H54 (cell line): ENCODE measurements at regions not wholly inside any gene's neighbourhood (a gene's known extent, or its start where the extent isn't known, plus 50 kb on each side); places are given as distances from the start of the nearest gene placed in this dataset.
"Not testable (repeated sequence)": the region's sequence is repeated elsewhere in the genome, so short reads cannot be mapped to it uniquely, and the experiment has no call there.

Experiments used
- DNase-seq: peaks from one replicate; pipeline ENCODE4 v3.0.0; 2011; ENCODE audit warnings: low spot score, mixed read lengths; ENCODE audit not compliant: insufficient read length
- FAIRE-seq: peaks from 3 replicates; lab custom pipeline; 2011; peaks lifted over from hg19 to GRCh38; lab: Jason Lieb, UNC
- POLR2A ChIP-seq: IDR thresholded peaks from 2 replicates; pipeline ENCODE4 v1.6.1; 2011; ENCODE audit warnings: low read depth, mild to moderate bottlenecking, low read length

DNA sequence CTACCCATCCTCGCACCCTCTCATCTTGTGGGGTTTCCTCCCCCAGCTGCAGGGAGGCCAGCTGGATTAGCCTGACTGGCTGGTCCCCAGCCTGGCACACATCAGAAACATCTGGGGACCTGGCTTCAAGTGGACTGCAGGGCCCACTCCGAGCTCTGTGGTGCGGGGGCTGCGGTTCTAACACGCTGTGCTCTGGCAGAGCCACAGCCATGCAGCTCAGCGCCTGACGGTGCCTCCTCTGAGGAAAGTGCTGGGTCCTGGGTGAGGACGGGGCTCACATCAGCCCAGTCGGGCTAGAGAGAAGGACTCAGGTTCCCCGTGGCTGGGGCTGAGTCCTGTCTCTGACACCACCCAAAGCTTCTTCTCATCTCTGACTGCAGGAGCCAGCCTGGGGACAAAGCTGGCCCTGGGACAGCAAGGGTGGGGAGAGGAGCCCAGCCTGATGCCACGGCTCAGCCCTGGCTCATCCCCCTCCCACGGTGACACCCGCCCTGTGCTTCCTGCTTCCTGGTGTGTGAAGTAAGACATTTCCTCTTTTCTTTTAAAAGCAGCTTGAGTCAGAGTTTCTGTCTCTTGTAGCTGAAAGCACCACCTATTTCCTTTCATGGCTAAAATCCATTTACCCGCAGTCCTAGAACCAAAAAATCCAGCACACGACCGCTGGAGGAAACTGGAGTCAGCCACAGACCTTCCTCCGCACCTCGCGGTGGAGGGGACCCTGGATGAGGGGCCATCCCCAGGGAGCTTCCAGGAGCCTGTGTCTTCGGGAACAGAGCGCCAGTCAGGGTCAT is 127.4 kb upstream of the AFDN start:
- DNase-seq (peak; percentile 18), FAIRE-seq (no peak)
- TF ChIP-seq POLR2A = peak; percentile 18; the same call in 1 of the 2 replicates

DNA sequence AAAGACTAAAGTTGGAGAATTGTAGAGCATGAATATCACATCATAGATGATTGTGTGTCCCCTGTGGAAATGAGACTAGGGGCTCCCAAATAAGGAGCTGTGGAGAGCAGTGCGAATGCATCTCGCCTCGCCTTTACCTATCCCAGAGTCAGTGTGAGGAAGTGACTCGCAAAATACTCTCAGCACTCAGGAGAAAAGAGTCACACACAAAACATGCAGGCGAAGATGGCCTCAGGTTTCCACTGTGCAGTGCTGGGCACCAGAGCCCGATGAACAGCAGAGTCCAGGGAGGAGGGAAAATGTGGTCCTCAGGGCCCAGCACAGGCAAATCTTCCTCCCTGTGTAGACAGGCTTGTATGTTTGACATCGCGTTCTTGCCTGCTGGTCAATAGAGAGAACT is 126.5 kb upstream of the AFDN start:
- FAIRE-seq = no peak
- no peak for TF ChIP-seq POLR2A
- no peak for DNase-seq

DNA sequence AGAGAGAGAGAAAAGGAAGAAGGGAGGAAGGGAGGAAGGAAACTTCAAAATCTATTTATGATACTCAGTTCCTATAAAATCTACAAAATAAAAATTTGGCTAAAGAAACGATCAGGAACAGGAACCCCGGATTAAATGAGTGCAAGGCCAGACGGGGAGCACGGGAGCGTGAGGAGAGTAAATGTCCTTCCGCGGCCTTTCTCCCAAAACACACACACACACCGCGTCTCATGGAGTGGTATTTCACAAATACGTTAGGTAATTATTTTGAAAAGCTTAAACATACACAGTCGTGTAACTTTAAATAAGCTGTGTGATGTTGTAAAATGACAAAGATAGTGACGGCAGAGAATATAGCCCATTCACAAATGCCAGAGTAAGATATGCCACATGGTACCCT is 125.7 kb upstream of the AFDN start:
- no peak for TF ChIP-seq POLR2A
- DNase-seq = no peak
- no peak for FAIRE-seq

DNA sequence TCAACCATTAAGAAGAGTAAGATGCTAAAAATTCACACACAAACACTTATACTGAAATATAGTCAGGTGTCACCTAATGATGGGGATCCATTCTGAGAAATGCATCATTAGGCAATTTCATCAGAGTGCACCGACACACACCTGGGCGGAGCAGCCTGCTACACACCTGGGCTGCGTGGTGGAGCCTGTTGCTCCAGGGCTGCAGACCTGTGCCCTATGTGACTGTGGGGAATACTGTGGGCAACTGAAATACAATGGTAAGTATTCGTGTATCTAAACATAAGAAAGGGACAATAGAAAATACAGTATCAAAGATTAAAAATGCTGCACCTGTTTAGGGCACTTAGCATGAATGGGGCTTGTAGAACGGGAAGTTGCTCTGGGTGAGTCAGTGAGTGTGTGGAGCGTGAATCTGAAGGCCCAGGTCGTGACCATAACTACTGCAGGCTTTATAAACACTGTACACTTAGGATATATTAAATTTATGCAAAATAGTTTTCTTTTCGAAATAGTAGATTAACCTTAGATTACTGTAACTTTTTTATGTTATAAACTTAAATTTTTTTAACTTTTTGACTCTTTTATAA is 124.4 kb upstream of the AFDN start:
- DNase-seq (no peak), FAIRE-seq (no peak)
- no peak for TF ChIP-seq POLR2A

- FAIRE-seq = no peak
- DNase-seq = no peak
- no peak for TF ChIP-seq POLR2A
Observed at GRCh38 chr6:167703347-167703746, 123.4 kb upstream of the AFDN start.

DNA sequence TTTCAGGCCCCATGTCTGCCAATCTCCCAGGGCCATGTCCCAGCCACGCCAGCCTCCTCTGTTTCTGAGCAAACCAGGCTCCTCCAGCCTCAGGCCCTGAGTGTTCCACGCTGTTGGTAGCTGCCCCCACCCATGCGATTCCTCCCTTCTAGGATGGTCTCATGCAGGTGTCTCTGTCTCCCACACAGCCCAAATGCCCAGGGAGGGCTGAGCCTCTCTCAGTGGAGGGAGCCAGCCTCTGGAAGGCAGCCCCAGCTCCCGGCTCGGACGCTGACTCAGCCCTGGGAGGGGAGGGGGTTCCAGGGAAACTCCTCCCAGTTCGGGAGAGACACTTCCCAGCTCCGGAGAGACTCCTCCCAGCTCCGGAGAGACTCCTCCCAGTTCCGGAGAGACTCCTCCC is 122.9 kb upstream of the AFDN start:
- TF ChIP-seq POLR2A = no peak
- DNase-seq (no peak), FAIRE-seq (no peak)

- TF ChIP-seq POLR2A = no peak
- DNase-seq (no peak), FAIRE-seq (no peak)
Observed at GRCh38 chr6:167704396-167704901, 122.3 kb upstream of the AFDN start.

- no peak for FAIRE-seq
- DNase-seq = no peak
Observed at GRCh38 chr6:167705211-167705750, 121.4 kb upstream of the AFDN start.

GRCh38 chr6:167706313-167707109 is 120.2 kb upstream of the AFDN start:
- no peak for TF ChIP-seq POLR2A
- DNase-seq (no peak), FAIRE-seq (no peak)

More at GRCh38 chr6:167705211-167705750, 121.4 kb upstream of the AFDN start:
- no peak for TF ChIP-seq POLR2A

- DNase-seq = no peak
- TF ChIP-seq POLR2A = no peak
- no peak for FAIRE-seq
Observed at GRCh38 chr6:167707686-167708500, 118.8 kb upstream of the AFDN start.

DNA sequence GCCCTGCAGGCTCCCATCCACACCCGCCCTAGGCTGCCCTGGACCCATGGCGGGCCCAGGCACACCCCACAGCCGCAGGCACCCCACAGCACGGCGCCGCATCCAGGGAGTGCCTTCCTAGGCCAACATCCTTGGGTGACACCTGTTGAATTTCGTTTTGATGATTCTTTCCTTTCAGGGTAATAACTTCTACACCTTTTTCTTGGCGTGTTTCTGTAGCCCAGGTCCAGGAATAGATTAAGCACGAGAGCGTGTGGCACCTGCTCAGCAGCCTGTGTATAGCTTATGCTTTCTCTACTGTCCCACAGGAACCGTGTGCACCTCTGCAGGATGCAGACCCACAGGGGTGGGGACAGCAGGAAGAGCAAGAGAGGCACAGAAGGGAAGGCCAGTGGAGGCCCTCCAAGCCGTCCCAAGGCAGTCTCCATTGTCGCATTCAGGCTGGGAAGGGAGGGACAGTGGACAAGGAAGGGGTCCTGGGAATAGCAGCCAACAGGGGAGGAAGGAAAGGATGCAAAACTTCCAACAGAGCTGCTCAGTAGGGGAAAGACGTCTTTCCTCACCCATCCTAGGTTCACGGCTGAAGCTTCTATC is 118.1 kb upstream of the AFDN start:
- TF ChIP-seq POLR2A = no peak
- FAIRE-seq = no peak
- no peak for DNase-seq

DNA sequence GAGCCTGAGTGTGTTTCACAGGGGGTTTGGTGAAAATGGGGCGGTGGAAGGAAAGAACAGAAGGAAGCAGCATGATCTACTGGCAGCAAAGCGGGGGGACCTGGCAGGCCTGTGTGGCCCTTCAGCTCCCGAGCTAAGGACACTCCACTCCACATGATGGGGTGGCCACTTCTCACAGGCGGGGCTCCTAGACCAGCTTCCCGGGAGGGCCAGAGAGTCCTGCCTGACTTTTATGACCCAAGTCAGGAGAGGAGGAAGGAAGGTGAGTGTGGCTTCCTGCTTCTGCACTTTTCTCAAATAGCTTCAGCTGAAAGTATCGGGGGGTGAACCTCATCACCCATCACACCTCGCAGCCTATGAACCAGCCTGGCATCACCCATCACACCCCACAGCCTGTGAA is 117.5 kb upstream of the AFDN start:
- DNase-seq (no peak), FAIRE-seq (no peak)
- TF ChIP-seq POLR2A = no peak

DNA sequence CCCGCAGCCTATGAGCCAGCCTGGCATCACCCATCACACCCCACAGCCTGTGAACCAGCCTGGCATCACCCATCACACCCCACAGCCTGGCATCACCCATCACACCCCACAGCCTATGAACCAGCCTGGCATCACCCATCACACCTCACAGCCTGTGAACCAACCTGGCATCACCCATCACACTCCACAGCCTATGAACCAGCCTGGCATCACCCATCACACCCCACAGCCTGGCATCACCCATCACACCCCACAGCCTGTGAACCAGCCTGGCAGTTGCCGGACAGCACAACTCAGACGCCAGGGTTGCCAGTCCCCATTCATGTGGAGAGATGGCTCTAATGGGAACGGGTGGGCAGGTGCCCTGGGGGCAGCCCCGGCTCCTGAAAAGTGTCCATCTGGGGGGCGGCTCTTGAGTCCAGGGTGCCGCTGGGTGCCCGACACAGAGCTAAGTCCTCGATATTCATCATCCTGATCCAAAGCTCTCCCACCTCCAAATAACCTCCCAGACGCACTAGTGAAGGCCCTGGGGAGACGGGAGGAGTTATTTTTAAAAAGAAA is 116.9 kb upstream of the AFDN start:
- not testable (repeated sequence) for FAIRE-seq, DNase-seq
